ENCODE measurements at regions not wholly inside any gene's neighbourhood (a gene's known extent, or its start where the extent isn't known, plus 50 kb on each side); places are given as distances from the start of the nearest gene placed in this dataset.

DNA sequence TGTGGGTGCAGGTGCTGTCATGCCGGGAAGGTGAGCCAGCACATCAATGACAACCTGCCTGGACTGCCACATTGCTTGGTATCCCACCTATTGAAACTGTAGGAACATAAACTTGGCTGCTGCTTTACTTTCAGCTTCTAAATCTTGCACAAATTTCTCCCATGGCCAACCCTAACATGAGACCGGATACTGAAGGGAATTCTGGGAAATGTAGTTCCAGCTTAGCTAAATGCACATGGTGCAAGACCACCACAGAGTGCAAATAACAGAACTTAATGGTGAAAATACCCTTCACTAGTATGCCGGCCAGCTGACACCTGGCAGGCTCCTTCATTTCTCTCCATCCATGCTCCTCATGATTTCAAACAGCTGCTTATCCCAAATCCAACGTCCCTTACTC lies 247.4 kb downstream of the ARRDC4 start:
- no peak for TF ChIP-seq POLR2A (IDR thresholded peaks at IDR 0.05)
- TF ChIP-seq, protein P1, sequence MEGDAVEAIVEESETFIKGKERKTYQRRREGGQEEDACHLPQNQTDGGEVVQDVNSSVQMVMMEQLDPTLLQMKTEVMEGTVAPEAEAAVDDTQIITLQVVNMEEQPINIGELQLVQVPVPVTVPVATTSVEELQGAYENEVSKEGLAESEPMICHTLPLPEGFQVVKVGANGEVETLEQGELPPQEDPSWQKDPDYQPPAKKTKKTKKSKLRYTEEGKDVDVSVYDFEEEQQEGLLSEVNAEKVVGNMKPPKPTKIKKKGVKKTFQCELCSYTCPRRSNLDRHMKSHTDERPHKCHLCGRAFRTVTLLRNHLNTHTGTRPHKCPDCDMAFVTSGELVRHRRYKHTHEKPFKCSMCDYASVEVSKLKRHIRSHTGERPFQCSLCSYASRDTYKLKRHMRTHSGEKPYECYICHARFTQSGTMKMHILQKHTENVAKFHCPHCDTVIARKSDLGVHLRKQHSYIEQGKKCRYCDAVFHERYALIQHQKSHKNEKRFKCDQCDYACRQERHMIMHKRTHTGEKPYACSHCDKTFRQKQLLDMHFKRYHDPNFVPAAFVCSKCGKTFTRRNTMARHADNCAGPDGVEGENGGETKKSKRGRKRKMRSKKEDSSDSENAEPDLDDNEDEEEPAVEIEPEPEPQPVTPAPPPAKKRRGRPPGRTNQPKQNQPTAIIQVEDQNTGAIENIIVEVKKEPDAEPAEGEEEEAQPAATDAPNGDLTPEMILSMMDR (IDR thresholded peaks at IDR 0.05) = no peak
- no peak for TF ChIP-seq EP300 (IDR thresholded peaks at IDR 0.05; ENCODE audit: low read depth)
- TF ChIP-seq POLR2AphosphoS5 (IDR thresholded peaks at IDR 0.05) = no peak
